Keratinocyte (primary cell): ENCODE measurements at regions not wholly inside any gene's neighbourhood (a gene's known extent, or its start where the extent isn't known, plus 50 kb on each side); places are given as distances from the start of the nearest gene placed in this dataset.

Experiments used
- DNase-seq: peaks from one replicate; pipeline ENCODE4 v3.0.0-alpha.2; 2011; ENCODE audit warnings: low read depth, missing footprints, low spot score
- FAIRE-seq: peaks from 2 replicates; lab custom pipeline; 2011; peaks lifted over from hg19 to GRCh38; lab: Jason Lieb, UNC
- H2AFZ ChIP-seq: 2 replicates; pipeline ENCODE4 v1.6.0; 2012; ENCODE audit warnings: low read length, control low read depth, inconsistent platforms; ENCODE audit not compliant: control insufficient read depth
- H3K27ac ChIP-seq: 2 replicates; pipeline ENCODE4 v1.5.1; 2011; ENCODE audit warnings: low read length; ENCODE audit not compliant: control insufficient read depth, insufficient read depth
- H3K27me3 ChIP-seq: 3 replicates; pipeline ENCODE4 v1.6.0; 2011; ENCODE audit warnings: low read length; ENCODE audit not compliant: control insufficient read depth, insufficient read depth; ENCODE audit errors: extremely low read depth
- H3K36me3 ChIP-seq, 2 experiments: 2 replicates in 1 of 2; 3 replicates in 1 of 2; pipeline ENCODE4 v1.5.1; 2011; ENCODE audit warnings: low read length in 2 of 2, mild to moderate bottlenecking in 1 of 2; ENCODE audit not compliant: control insufficient read depth in 2 of 2, insufficient read depth in 2 of 2; ENCODE audit errors: extremely low read depth in 1 of 2
- H3K4me1 ChIP-seq: 3 replicates; pipeline ENCODE4 v1.5.1; 2011; ENCODE audit warnings: low read length; ENCODE audit not compliant: control insufficient read depth, insufficient read depth; ENCODE audit errors: extremely low read depth
- H3K4me2 ChIP-seq: 3 replicates; pipeline ENCODE4 v1.6.0; 2011; ENCODE audit warnings: low read depth, low read length; ENCODE audit not compliant: control insufficient read depth, insufficient read depth; ENCODE audit errors: extremely low read depth
- H3K4me3 ChIP-seq, 3 experiments: fragments of 200-600 bp in 1 of 3; sonication (generic) in 1 of 3; 2 replicates in 2 of 3; 3 replicates in 1 of 3; pipeline ENCODE4 v1.5.1; 2011 to 2016; ENCODE audit warnings: low read length in 3 of 3, mild to moderate bottlenecking in 3 of 3, control low read depth in 2 of 3, inconsistent platforms in 1 of 3, low read depth in 1 of 3, mixed read lengths in 1 of 3, mixed run types in 1 of 3, moderate library complexity in 1 of 3; ENCODE audit not compliant: control insufficient read depth in 2 of 3, insufficient read depth in 2 of 3; ENCODE audit errors: extremely low read depth in 1 of 3
- H3K79me2 ChIP-seq: 2 replicates; pipeline ENCODE4 v1.6.0; 2012; ENCODE audit warnings: low read length; ENCODE audit not compliant: control insufficient read depth, insufficient read depth
- H3K9ac ChIP-seq: 3 replicates; pipeline ENCODE4 v1.6.0; 2011; ENCODE audit warnings: low read length; ENCODE audit not compliant: control insufficient read depth, insufficient read depth; ENCODE audit errors: extremely low read depth
- H3K9me1 ChIP-seq: 3 replicates; pipeline ENCODE4 v1.6.0; 2011; ENCODE audit warnings: low read length; ENCODE audit not compliant: control insufficient read depth, insufficient read depth; ENCODE audit errors: extremely low read depth
- H3K9me3 ChIP-seq: 2 replicates; pipeline ENCODE4 v1.5.1; 2012; ENCODE audit warnings: low read depth, low read length; ENCODE audit not compliant: control insufficient read depth
- H4K20me1 ChIP-seq: 3 replicates; pipeline ENCODE4 v1.6.0; 2011; ENCODE audit warnings: low read length; ENCODE audit not compliant: control insufficient read depth, insufficient read depth; ENCODE audit errors: extremely low read depth
- CTCF ChIP-seq, 3 experiments: IDR thresholded peaks in 1 of 3; conservative IDR thresholded peaks in 1 of 3; optimal IDR thresholded peaks in 1 of 3; 2 replicates in 2 of 3; 3 replicates in 1 of 3; pipeline versions ENCODE3 to v1.5.1; 2011; ENCODE audit warnings: low read length in 3 of 3, mild to moderate bottlenecking in 3 of 3, moderate library complexity in 2 of 3, control low read depth in 1 of 3, inconsistent platforms in 1 of 3; ENCODE audit not compliant: insufficient read depth in 2 of 3; ENCODE audit errors: extremely low read depth in 1 of 3
- EZH2 ChIP-seq: IDR thresholded peaks from one replicate; pipeline ENCODE4 v1.6.1; 2012; ENCODE audit warnings: inconsistent platforms, mild to moderate bottlenecking, low read length, moderate library complexity
- dilution Hi-C: fragments of 300-500 bp; cut with MboI; formaldehyde crosslinking; loops from one replicate; pipeline ENCODE4 v1.7.0; 2020; ENCODE audit warnings: low sequenced_read_pairs; ENCODE audit not compliant: extremely low pct_ligation_motif_present

GRCh38 chr2:35415942-35416341, 939.6 kb upstream of the CRIM1 start:
- Histone ChIP-seq H3K4me1 (no peaks in the 10 kb centered on the region), H3K9ac (no peak overlapping the region), H3K4me3 (no peak overlapping the region), H3K79me2 (no peaks in the 10 kb centered on the region), H3K4me2 (no peak overlapping the region), H3K36me3 (no peaks in the 10 kb centered on the region), H2AFZ (no peak overlapping the region), H3K9me3 (no peaks in the 10 kb centered on the region), H3K9me1 (no peaks in the 10 kb centered on the region), H3K27ac (no peak overlapping the region), H4K20me1 (no peaks in the 10 kb centered on the region), H3K27me3 (no peaks in the 10 kb centered on the region)
- DNase-seq (no peak), FAIRE-seq (no peak)
- no peak for TF ChIP-seq CTCF (optimal IDR thresholded peaks at IDR 0.05 in 1 of 3, IDR thresholded peaks at IDR 0.05 in 1 of 3, conservative IDR thresholded peaks at IDR 0.05 in 1 of 3; ENCODE audit: extremely low read depth in 1 of 3, insufficient read depth in 2 of 3, low read length in 3 of 3)
- no peak for TF ChIP-seq EZH2
- dilution Hi-C loops = no loop called here

- dilution Hi-C loops = no loop called here
- Histone ChIP-seq H3K79me2 (no peaks in the 10 kb centered on the region), H4K20me1 (no peaks in the 10 kb centered on the region), H3K4me1 (no peaks in the 10 kb centered on the region), H3K4me2 (no peak overlapping the region), H3K36me3 (no peaks in the 10 kb centered on the region), H3K9me3 (no peaks in the 10 kb centered on the region), H3K27me3 (no peaks in the 10 kb centered on the region), H3K9ac (no peak overlapping the region), H3K27ac (no peak overlapping the region), H3K4me3 (no peak overlapping the region), H3K9me1 (no peaks in the 10 kb centered on the region), H2AFZ (no peak overlapping the region)
- DNase-seq (no peak), FAIRE-seq (no peak)
- TF ChIP-seq EZH2 = no peak
- peak in 2 of 3 experiments; percentile 14 to 32 for TF ChIP-seq CTCF (optimal IDR thresholded peaks at IDR 0.05 in 1 of 3, IDR thresholded peaks at IDR 0.05 in 1 of 3, conservative IDR thresholded peaks at IDR 0.05 in 1 of 3; ENCODE audit: extremely low read depth in 1 of 3, insufficient read depth in 2 of 3, low read length in 3 of 3)
Measured at GRCh38 chr2:35415282-35415681, 940.3 kb upstream of the CRIM1 start.
